Mesenchymal stem cell (in vitro differentiated cells and primary cell): ENCODE measurements at regions not wholly inside any gene's neighbourhood (a gene's known extent, or its start where the extent isn't known, plus 50 kb on each side); places are given as distances from the start of the nearest gene placed in this dataset.

Source experiments
- DNase-seq: peaks from one replicate; pipeline ENCODE4 v3.0.0-alpha.2; 2013
- H2AFZ ChIP-seq: one replicate; pipeline ENCODE4 v1.6.1; 2013; ENCODE audit warnings: low read depth, mild to moderate bottlenecking, control low read depth, inconsistent platforms, low read length, moderate library complexity
- H2AK5ac ChIP-seq: 2 replicates; pipeline ENCODE4 v1.6.1; 2013; ENCODE audit warnings: low read length, moderate library complexity, mild to moderate bottlenecking, inconsistent platforms; ENCODE audit not compliant: severe bottlenecking
- H2BK120ac ChIP-seq: one replicate; pipeline ENCODE4 v1.6.1; 2013; ENCODE audit warnings: low read depth, mild to moderate bottlenecking, inconsistent platforms, low read length, moderate library complexity
- H2BK12ac ChIP-seq, 2 experiments: one replicate each; pipeline ENCODE4 v1.6.1; 2013; ENCODE audit warnings: inconsistent platforms in 2 of 2, low read length in 2 of 2, mild to moderate bottlenecking in 2 of 2, moderate library complexity in 2 of 2, control low read depth in 1 of 2
- H2BK15ac ChIP-seq: one replicate; pipeline ENCODE4 v1.6.1; 2013; ENCODE audit warnings: mild to moderate bottlenecking, low read depth, inconsistent platforms; ENCODE audit not compliant: poor library complexity, severe bottlenecking
- H2BK5ac ChIP-seq: 2 replicates; pipeline ENCODE4 v1.6.1; 2013; ENCODE audit warnings: low read depth, mild to moderate bottlenecking, low read length, control low read depth, inconsistent platforms; ENCODE audit not compliant: poor library complexity, severe bottlenecking
- H3K14ac ChIP-seq, 2 experiments: one replicate each; pipeline ENCODE4 v1.6.1; 2013; ENCODE audit warnings: inconsistent platforms in 2 of 2, low read length in 2 of 2, control low read depth in 1 of 2, mild to moderate bottlenecking in 1 of 2, moderate library complexity in 1 of 2
- H3K18ac ChIP-seq, 2 experiments: one replicate each; pipeline ENCODE4 v1.6.1; 2013; ENCODE audit warnings: inconsistent platforms in 2 of 2, low read length in 2 of 2, control low read depth in 1 of 2, low read depth in 1 of 2, mild to moderate bottlenecking in 1 of 2
- H3K23ac ChIP-seq, 2 experiments: one replicate each; pipeline ENCODE4 v1.6.1; 2013; ENCODE audit warnings: inconsistent platforms in 2 of 2, low read length in 2 of 2, mild to moderate bottlenecking in 2 of 2, moderate library complexity in 2 of 2, control low read depth in 1 of 2
- H3K27ac ChIP-seq: 2 replicates; pipeline ENCODE4 v1.5.1; 2013; ENCODE audit warnings: mild to moderate bottlenecking, moderate library complexity, low read length, control low read depth, inconsistent platforms; ENCODE audit not compliant: poor library complexity, severe bottlenecking
- H3K27me3 ChIP-seq, 2 experiments: 2 replicates each; pipeline versions ENCODE4 v1.6.1 to v1.7.0; 2013; ENCODE audit warnings: low read length in 2 of 2, mild to moderate bottlenecking in 2 of 2, moderate library complexity in 2 of 2, control low read depth in 1 of 2, inconsistent platforms in 1 of 2; ENCODE audit not compliant: control insufficient read depth in 1 of 2, insufficient read depth in 1 of 2
- H3K36me3 ChIP-seq, 2 experiments: 2 replicates each; pipeline versions ENCODE4 v1.6.1 to v1.7.0; 2013; ENCODE audit warnings: low read length in 2 of 2, control low read depth in 1 of 2, inconsistent platforms in 1 of 2, low read depth in 1 of 2, mild to moderate bottlenecking in 1 of 2; ENCODE audit not compliant: insufficient read depth in 2 of 2, control insufficient read depth in 1 of 2
- H3K4ac ChIP-seq, 2 experiments: one replicate each; pipeline ENCODE4 v1.6.1; 2013; ENCODE audit warnings: inconsistent platforms in 2 of 2, low read length in 2 of 2, mild to moderate bottlenecking in 2 of 2, moderate library complexity in 2 of 2, control low read depth in 1 of 2, low read depth in 1 of 2
- H3K4me1 ChIP-seq: 2 replicates; pipeline ENCODE4 v1.6.1; 2013; ENCODE audit warnings: low read depth, low read length, control low read depth; ENCODE audit not compliant: control insufficient read depth, insufficient read depth
- H3K4me2 ChIP-seq: 2 replicates; pipeline ENCODE4 v1.6.1; 2013; ENCODE audit warnings: low read length, mild to moderate bottlenecking, inconsistent platforms; ENCODE audit not compliant: poor library complexity, severe bottlenecking
- H3K4me3 ChIP-seq, 2 experiments: 2 replicates each; pipeline versions ENCODE4 v1.5.1 to v1.7.0; 2013; ENCODE audit warnings: low read length in 2 of 2, mild to moderate bottlenecking in 2 of 2, control low read depth in 1 of 2, low read depth in 1 of 2; ENCODE audit not compliant: insufficient read depth in 1 of 2
- H3K79me1 ChIP-seq: replicated peaks from 2 replicates; pipeline ENCODE4 v1.6.1; 2013; ENCODE audit warnings: mild to moderate bottlenecking, control low read depth, low read length, inconsistent platforms; ENCODE audit not compliant: poor library complexity, severe bottlenecking
- H3K9ac ChIP-seq: 2 replicates; pipeline ENCODE4 v1.7.0; 2013; ENCODE audit warnings: mild to moderate bottlenecking, low read length, moderate library complexity
- H3K9me3 ChIP-seq: 2 replicates; pipeline ENCODE4 v1.7.0; 2013; ENCODE audit warnings: mild to moderate bottlenecking, low read length; ENCODE audit not compliant: control insufficient read depth
- H4K8ac ChIP-seq: one replicate; pipeline ENCODE4 v1.6.1; 2013; ENCODE audit warnings: inconsistent platforms, mild to moderate bottlenecking, low read length, moderate library complexity
- H4K91ac ChIP-seq: one replicate; pipeline ENCODE4 v1.6.1; 2013; ENCODE audit warnings: mild to moderate bottlenecking, low read length, inconsistent platforms
- WGBS: methylation state at CpG from one replicate; pipeline ENCODE4 v1.1.7; 2013; ENCODE audit warnings: mixed read lengths; 5-methylcytosine and 5-hydroxymethylcytosine counted together

DNA sequence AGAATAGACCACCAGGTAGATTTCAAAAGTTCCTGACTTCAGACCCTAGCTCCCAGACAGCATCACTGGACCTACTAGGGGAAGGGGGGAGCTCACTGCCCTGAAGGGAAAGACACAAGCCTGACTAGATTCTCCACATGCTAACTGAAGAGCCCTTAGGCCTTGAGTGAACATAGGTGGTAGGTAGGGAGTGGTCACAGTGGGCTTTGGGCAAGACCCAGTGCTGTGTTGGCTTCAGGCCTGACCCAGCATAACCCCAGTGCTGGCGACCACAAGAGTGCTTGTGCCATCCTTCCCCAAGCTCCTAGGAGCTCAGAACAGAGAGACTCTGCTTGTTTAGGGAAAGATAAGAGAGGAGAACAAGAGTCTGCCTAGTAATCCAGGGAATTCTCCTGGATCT lies 51.1 kb upstream of the ACADM start:
- H4K8ac ChIP-seq: no peak overlapping the region
- no peak overlapping the region for H3K14ac ChIP-seq
- H3K9me3 ChIP-seq: no peaks in the 10 kb centered on the region
- DNase-seq: no peak
- no peak overlapping the region for H2BK12ac ChIP-seq
- H3K4me2 ChIP-seq: no peak overlapping the region
- no peaks in the 10 kb centered on the region for H3K27me3 ChIP-seq
- no peak overlapping the region for H3K23ac ChIP-seq
- H2AFZ ChIP-seq: no peak overlapping the region
- no peaks in the 10 kb centered on the region for H3K79me1 ChIP-seq
- no peak overlapping the region for H2AK5ac ChIP-seq
- no peak overlapping the region for H3K27ac ChIP-seq
- no peak overlapping the region for H3K9ac ChIP-seq
- H3K36me3 ChIP-seq: no peaks in the 10 kb centered on the region
- H3K4me3 ChIP-seq: no peak overlapping the region
- H2BK5ac ChIP-seq: no peak overlapping the region
- H3K4ac ChIP-seq: no peak overlapping the region
- 90% methylated on average over 1 of the region's 1 CpG for WGBS
- H3K18ac ChIP-seq: no peak overlapping the region
- no peak overlapping the region for H4K91ac ChIP-seq
- H2BK15ac ChIP-seq: no peak overlapping the region
- peaks cover 5% of the 10 kb centered on the region for H3K4me1 ChIP-seq
- H2BK120ac ChIP-seq: no peak overlapping the region

DNA sequence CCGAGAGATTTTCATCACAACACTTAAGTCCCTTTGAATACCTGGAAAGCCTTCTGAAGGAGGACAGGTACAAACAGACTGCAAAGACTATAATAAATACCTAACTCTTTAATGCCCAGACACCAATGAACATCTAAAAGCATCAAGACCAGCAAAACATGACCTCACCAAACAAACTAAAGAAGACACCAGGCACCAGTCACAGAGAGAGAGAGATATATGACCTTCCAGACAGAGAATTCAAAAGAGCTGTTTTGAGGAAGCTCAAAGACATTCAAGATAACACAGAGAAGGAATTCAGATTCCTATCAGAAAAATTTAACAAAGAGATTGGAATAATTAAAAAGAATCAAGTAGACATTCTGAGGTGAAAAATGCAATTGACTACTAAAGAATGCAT lies 50.6 kb upstream of the ACADM start:
- Histone ChIP-seq H2BK12ac (no peak overlapping the region), H3K27me3 (no peaks in the 10 kb centered on the region), H2BK15ac (no peak overlapping the region), H4K91ac (no peak overlapping the region), H3K4me1 (peaks cover 5% of the 10 kb centered on the region), H3K79me1 (no peaks in the 10 kb centered on the region), H2AK5ac (no peak overlapping the region), H2AFZ (no peak overlapping the region), H3K14ac (no peak overlapping the region), H3K27ac (no peak overlapping the region), H4K8ac (no peak overlapping the region), H3K18ac (no peak overlapping the region), H3K36me3 (no peaks in the 10 kb centered on the region), H2BK120ac (no peak overlapping the region), H3K23ac (no peak overlapping the region), H3K9me3 (no peaks in the 10 kb centered on the region), H3K4me3 (no peak overlapping the region), H3K4ac (no peak overlapping the region), H3K9ac (no peak overlapping the region), H2BK5ac (no peak overlapping the region), H3K4me2 (no peak overlapping the region)
- WGBS: 95% methylated on average over 1 of the region's 1 CpG
- no peak for DNase-seq
